ENCODE measurements at regions not wholly inside any gene's neighbourhood (a gene's known extent, or its start where the extent isn't known, plus 50 kb on each side); places are given as distances from the start of the nearest gene placed in this dataset.

DNA sequence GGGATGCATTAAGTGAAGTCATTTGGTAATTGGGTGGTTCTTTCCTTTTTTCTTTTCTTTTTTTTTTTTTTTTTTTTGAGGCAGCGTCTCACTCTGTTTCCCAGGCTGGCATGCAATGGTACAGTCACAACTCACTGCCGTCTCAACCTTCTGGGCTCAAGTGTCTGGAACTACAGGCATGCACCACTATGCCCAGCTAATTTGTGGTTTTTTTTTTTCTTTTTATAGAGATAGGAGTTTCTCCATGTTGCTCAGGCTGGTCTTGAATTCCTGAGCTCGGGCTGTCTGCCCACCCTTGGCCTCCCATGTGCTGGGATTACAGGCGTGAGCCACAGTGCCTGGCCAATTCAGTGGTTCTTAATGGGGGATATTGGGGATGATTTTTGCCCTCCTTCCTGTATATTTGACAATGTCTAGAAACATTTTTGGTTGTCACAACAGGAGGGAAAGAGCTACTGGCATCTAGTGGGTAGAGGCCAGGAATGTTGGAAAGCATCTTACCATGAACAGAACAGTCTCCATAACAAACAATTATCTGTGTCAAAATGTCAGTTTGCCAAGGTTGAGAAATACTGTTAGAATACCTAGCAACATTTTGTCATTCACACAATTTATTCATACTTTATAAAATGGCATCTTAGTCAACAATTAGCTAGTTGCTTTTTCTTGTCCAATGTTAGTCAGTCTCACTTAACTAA, 79.4 kb upstream of the CNTN3 start:
- TF ChIP-seq, protein P1, sequence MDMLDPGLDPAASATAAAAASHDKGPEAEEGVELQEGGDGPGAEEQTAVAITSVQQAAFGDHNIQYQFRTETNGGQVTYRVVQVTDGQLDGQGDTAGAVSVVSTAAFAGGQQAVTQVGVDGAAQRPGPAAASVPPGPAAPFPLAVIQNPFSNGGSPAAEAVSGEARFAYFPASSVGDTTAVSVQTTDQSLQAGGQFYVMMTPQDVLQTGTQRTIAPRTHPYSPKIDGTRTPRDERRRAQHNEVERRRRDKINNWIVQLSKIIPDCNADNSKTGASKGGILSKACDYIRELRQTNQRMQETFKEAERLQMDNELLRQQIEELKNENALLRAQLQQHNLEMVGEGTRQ (IDR thresholded peaks at IDR 0.05; ENCODE audit: low read length) = no peak
- no peak for TF ChIP-seq SP1 (IDR thresholded peaks at IDR 0.05; ENCODE audit: low read depth, low read length)
- TF ChIP-seq CREB1 (IDR thresholded peaks at IDR 0.05) = no peak
- no peak for TF ChIP-seq CTCF (IDR thresholded peaks at IDR 0.05; ENCODE audit: control extremely low read depth in 1 of 3, insufficient read depth in 1 of 3, low read depth in 1 of 3, low read length in 3 of 3)
- TF ChIP-seq EP300 (IDR thresholded peaks at IDR 0.05; ENCODE audit: borderline replicate concordance in 1 of 2, low read depth in 2 of 2, low read length in 2 of 2) = no peak
- TF ChIP-seq POLR2A (IDR thresholded peaks at IDR 0.05; ENCODE audit: control extremely low read depth in 1 of 2, low read depth in 2 of 2, low read length in 2 of 2) = no peak
- no peak for TF ChIP-seq YY1 (IDR thresholded peaks at IDR 0.05; ENCODE audit: low read depth, low read length)
- no peak for TF ChIP-seq MAFK (IDR thresholded peaks at IDR 0.05; ENCODE audit: low read depth, low read length)
- no peak for TF ChIP-seq POLR2AphosphoS5 (IDR thresholded peaks at IDR 0.05; ENCODE audit: low read depth, low read length)
